ENCODE measurements at regions not wholly inside any gene's neighbourhood (a gene's known extent, or its start where the extent isn't known, plus 50 kb on each side); places are given as distances from the start of the nearest gene placed in this dataset.

DNA sequence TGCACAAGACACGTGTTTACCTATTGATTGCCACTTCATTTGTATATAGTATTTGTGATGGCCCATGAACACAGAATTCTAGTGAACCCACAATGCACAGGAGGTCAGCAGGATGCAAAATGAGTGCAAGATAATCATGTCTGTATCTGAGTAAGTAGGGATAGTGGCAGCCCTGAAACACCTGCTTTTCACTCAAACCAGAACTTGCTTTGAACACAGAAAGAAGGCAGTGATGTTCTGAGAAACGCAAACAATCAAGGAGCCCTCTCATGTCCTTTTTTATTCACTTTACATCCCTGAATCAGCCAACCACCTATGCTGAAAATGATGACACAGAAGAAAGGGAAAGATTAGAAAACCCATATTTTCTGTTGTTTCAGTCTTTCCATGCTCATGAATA lies 170.4 kb upstream of the AVPR1A start:
- DNase-seq (ENCODE audit: low read depth in 4 of 4, low spot score in 3 of 4) = no peak

DNA sequence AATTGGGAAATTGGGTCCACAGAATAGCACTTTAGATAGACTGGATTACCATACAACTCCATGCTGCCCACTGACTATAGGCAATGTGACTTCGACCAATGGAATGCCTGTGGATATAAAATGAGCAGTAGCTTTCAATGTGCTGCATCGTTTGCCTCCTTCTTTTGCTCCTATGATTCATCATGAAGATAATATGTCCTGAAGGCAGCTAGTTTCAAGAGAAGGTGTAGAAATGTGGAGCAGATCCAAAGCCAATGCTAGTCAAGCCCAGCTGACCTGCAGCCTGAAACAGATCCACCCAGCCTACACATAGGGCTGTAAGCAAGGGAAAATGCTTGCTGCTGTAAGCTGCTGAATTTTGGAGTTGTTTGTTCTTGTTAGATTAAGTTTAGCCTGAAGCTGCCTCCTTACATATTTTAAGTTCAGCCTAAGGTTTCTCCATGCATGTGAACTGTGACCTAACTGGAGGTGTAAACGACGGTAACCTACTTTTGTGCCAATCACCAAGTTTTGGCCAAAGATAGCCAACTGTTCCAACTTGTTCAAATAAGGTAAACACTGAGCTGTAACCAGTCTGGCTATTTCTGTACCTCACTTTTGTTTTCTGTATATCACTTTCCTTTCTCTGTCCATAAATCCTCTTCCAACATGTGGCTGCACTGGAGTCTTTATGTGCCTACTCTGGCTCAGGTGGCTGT lies 169.1 kb upstream of the AVPR1A start:
- no peak for DNase-seq (ENCODE audit: low read depth in 4 of 4, low spot score in 3 of 4)

GRCh38 chr12:63319386-63319785 lies 168.4 kb upstream of the AVPR1A start:
- DNase-seq (ENCODE audit: low read depth in 4 of 4, low spot score in 3 of 4) = no peak

DNA sequence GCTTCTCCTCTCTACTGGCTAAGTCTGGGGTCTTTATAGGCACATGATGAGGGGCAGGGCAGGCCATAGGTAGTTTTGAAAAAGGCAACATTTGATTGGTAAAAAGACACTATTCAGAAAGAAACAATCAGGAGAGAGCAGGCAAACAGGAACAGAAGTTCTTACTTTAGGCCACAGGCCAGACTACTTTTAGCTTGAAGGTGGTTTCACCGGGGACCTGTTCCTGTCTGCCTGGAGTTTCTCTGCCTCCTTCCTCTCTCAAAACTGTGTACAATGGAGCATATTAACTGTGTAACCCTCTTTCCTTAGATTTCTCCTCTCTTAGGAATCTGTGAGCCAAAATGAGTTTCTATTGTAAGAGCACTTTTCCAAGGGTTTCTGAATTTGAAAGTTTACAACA lies 167.9 kb upstream of the AVPR1A start:
- no peak for DNase-seq (ENCODE audit: low read depth in 4 of 4, low spot score in 3 of 4)

DNA sequence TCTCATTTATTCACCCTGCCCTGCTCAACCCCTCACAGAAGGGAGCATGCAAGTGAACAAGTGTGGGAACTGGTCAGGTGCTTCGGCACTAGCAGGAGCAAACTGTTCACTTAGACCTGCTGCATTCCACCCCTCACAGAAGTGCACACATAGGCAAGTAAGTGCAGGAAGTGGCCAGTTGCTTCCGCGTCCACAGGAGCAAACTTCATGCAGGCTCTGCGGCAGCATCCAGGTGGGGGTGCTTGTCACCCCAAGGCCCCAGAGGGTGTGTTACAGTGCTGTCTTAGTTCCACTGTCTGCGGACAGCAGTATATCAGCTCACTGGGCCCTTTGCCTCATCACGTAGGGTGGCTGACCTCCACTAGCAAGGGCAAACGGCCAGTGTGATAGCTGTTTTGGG lies 167.3 kb upstream of the AVPR1A start:
- no peak for DNase-seq (ENCODE audit: low read depth in 4 of 4, low spot score in 3 of 4)

GRCh38 chr12:63317880-63318279 lies 166.9 kb upstream of the AVPR1A start:
- DNase-seq (ENCODE audit: low read depth in 4 of 4, low spot score in 3 of 4) = no peak

GRCh38 chr12:63317286-63317846 lies 166.4 kb upstream of the AVPR1A start:
- DNase-seq (ENCODE audit: low read depth in 4 of 4, low spot score in 3 of 4) = no peak

GRCh38 chr12:63313139-63313538 lies 162.1 kb upstream of the AVPR1A start:
- DNase-seq (ENCODE audit: low read depth in 4 of 4, low spot score in 3 of 4) = no peak

DNA sequence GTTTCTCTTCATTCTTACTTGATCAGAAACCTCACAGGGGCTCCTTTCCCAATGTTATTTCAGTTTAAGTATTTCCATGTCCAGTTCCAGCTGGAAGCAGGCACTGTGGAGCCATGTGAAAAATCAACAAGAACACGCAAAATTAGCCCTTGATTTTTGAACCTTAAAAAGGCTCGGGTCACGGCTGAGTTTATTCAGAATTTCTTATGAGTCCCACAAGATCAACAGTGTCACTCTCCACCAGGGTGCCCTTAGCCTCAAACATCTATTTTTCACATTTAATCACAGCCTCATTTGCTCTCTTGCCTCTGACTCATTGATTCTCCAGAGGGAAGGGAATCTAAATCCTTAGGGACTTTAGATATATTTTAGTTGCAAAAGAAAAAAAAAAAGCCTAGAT lies 157.7 kb upstream of the AVPR1A start:
- DNase-seq (ENCODE audit: low read depth in 4 of 4, low spot score in 3 of 4) = no peak

GRCh38 chr12:63307849-63308248 lies 156.8 kb upstream of the AVPR1A start:
- no peak for DNase-seq (ENCODE audit: low read depth in 4 of 4, low spot score in 3 of 4)

DNA sequence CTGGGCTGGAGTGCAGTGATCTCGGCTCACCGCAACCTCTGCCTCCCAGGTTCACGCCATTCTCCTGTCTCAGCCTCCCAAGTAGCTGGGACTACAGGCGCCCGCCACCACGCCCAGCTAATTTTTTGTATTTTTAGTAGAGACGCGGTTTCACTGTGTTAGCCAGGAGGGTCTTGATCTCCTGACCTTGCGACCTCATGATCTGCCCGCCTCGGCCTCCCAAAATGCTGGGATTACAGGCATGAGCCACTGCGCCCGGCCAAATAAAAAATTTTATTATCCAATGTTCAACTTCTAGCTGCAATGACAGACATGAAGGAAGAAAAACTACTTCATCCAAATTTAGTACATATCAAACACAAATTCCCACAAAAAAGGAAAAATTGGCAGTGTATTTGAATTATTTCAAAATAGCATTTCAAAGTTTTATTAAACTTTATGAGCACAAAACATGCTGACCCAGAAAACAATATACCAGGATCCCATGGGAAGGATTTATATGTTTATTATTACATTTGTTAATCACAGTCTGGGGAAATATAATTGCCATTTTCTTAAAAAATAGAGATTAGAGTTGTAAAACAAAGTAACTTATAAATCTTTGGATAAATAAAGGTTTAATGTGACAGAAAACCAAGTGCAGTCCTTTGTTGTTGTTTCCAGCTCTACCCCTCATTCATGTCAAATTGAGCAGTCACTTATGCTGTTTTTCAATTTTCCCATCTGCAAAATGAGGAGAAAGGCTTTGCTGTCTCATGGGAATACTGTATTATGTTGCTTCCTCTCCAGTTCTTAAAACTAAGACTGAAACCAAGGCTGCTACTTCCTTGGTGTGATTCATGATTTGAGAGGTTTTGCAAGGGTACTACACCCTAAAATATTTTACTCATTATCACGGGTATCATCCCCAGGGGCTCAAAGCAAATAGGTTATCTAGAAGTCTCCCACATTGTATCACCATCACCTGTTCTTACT lies 155.2 kb upstream of the AVPR1A start:
- DNase-seq (ENCODE audit: low read depth in 4 of 4, low spot score in 3 of 4) = no peak

DNA sequence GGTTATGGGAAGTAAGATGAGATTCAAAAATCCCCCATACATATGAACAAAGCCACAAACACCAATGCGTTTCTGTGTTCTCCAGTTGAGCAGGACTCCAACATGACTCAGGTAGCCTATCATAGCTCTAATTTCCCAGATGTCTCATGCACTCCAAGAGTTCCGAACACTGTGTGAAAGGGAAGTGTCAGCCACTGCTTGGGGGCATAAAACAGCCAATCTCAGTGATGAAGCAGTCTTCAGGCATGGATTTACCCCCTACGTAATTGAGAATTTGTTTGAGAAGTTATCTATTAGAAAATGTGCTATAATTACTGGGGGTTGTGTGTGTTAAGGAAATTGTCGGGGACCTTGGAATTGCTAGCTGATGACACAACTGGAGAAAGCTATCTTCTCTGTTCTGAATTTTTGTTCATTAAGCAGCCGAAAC lies 153.9 kb upstream of the AVPR1A start:
- DNase-seq (ENCODE audit: low read depth in 4 of 4, low spot score in 3 of 4) = no peak

DNA sequence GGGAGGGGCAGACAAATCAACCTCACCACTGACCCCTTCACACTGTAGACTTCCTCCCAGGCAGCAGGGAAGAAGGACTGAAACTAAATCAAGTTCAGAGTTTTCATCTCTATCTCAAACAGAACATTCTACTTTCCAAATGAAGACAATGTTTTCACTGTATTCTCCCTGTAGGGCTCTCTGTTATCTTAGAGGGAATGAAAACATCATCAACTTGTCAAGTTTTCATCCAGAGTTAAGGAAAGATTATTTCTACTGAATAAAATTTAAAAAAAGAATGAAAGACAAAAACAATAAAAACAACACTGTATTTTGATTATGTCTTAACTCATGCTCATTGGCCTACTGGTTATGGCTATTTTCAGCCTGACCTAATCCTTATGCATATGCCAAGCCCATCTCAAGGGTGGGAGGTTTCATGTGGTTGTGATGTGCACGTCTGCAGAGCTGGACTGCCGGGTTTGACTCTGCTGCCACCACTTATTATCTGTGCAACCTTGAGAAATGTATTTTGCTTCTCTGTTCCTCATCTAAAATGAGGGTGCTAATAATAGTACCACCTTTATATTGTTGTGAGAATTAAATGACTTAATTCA lies 152.0 kb upstream of the AVPR1A start:
- DNase-seq (ENCODE audit: low read depth in 4 of 4, low spot score in 3 of 4) = no peak

GRCh38 chr12:63302269-63302940 lies 151.4 kb upstream of the AVPR1A start:
- DNase-seq (ENCODE audit: low read depth in 4 of 4, low spot score in 3 of 4) = no peak

DNA sequence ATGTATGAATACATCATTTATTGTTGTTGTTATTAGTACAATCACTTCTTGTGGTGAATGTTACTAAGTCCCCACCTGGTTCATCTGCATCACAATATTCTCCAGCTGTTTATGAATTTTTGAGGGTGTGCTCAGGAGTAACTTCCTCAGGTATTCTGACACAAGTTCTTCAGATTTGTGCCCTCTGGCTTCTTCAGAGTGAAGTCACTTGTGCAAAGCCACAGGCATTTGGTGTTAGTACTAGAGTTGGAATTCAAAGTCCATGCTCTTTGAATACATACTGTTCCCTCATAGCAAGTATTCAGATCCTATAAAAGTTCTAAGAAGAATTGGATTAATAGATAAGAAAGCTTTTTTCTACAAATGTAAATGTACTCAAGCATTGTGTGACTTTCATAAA lies 150.3 kb upstream of the AVPR1A start:
- DNase-seq (ENCODE audit: low read depth in 4 of 4, low spot score in 3 of 4) = no peak

DNA sequence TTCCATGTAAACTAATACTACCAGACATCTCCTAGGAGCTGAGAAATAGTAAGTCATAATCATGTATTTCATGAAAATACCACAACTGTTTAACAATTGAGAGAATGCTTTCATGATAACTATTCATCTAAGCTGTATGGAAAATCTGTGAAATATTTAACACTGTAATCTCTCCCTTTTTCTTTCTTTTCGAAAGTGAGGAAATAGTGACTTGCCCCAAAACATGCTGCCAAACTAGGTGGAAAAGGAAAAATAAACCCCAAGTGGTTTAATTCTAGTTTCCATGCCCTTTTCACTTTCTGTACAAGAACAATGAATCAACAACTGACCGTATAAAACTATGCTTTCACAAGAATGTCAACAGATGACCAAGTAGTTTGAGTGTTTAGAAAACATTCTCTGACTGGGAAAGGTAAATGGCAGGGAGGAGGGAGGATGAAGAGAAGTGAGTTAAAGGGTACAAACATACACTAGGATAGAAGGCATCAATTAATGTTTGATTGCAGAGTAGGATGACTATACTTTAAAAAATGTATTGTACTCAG lies 147.5 kb upstream of the AVPR1A start:
- no peak for DNase-seq (ENCODE audit: low read depth in 4 of 4, low spot score in 3 of 4)

DNA sequence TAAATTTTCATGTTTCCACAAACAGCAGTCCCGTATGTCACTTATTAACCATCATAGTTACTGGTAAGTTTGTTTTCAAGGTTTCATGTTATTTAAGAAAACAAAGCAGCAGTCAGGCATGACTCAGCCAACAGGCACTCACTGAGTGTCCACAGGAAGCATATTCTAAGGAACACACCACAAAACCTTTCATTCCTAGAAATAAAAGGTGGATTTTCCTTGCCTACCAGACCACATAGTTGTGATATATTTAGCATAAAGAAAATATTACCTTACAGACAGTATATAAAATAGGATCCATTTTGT lies 143.3 kb upstream of the AVPR1A start:
- peak in 3 of 4 donors; percentile 41 to 61 (median 43) for DNase-seq (ENCODE audit: low read depth in 4 of 4, low spot score in 3 of 4)

GRCh38 chr12:63292471-63293221 lies 141.6 kb upstream of the AVPR1A start:
- DNase-seq (ENCODE audit: low read depth in 4 of 4, low spot score in 3 of 4) = no peak

DNA sequence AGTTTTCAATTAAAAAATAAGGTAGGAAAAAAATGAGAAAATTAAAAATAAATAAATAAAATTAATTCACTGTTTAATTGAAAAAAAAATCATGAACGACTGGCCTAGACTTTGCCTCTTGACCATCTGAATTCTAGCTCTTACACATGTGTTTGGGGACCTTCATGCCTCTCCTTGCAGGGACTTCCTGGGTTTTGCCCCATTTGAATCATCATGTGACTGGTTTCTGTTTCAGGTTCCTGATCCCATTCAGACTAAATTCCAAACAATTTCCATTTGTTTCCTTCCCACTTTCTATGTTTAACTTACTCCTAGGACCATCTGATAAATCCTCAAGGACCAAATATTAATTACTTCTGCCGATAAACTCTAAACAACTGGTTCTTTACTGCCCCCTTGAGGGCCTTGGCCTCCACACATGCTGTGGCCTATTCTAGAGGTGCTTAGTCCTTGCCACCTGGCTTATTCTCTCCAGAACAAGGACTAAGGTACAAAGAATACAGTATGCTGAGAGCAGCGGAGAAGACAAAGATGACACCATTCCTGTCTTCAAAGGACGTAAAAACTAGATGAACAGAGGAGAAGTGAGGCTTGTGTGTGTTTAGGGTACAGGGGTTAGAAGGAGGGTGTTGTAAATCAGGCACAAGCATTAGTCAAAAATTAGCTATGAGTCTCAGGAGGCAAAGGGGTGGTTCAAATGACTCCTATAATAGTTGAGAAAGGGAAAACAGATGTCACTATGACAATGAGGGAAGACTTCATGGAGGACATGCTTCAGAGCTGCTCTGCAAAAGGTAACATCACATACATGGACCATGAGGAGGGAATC lies 125.8 kb upstream of the AVPR1A start:
- DNase-seq (ENCODE audit: low read depth in 4 of 4, low spot score in 3 of 4) = peak in 2 of 4 donors; percentile 20 to 28

All from right renal pelvis (tissue), 4 donors.